NCI-H1092 (cell line): ENCODE measurements at regions not wholly inside any gene's neighbourhood (a gene's known extent, or its start where the extent isn't known, plus 50 kb on each side); places are given as distances from the start of the nearest gene placed in this dataset.

Source experiments
- DNase-seq: peaks from one replicate; lab custom pipeline; 2025; lab: John Stamatoyannopoulos, UW

GRCh38 chr15:69949485-69949884 is 148.2 kb downstream of the TLE3 start:
- DNase-seq: no peak

GRCh38 chr15:69951256-69951897 is 146.3 kb downstream of the TLE3 start:
- DNase-seq: no peak

- no peak for DNase-seq
Observed at GRCh38 chr15:69951898-69952555, 145.7 kb downstream of the TLE3 start.

GRCh38 chr15:69953051-69953450 is 144.7 kb downstream of the TLE3 start:
- DNase-seq: no peak

- DNase-seq: no peak
Observed at GRCh38 chr15:69953816-69954215, 143.9 kb downstream of the TLE3 start.

GRCh38 chr15:69954666-69955065 is 143.1 kb downstream of the TLE3 start:
- no peak for DNase-seq

GRCh38 chr15:69955240-69955894 is 142.3 kb downstream of the TLE3 start:
- DNase-seq: no peak

GRCh38 chr15:69956417-69956816 is 141.3 kb downstream of the TLE3 start:
- DNase-seq: no peak

- no peak for DNase-seq
Observed at GRCh38 chr15:69957175-69957574, 140.5 kb downstream of the TLE3 start.

- DNase-seq: no peak
Observed at GRCh38 chr15:69958496-69959084, 139.1 kb downstream of the TLE3 start.

GRCh38 chr15:69962561-69962960 is 135.2 kb downstream of the TLE3 start:
- no peak for DNase-seq

- no peak for DNase-seq
Observed at GRCh38 chr15:69963385-69963784, 134.3 kb downstream of the TLE3 start.

- no peak for DNase-seq
Observed at GRCh38 chr15:69971771-69972170, 125.9 kb downstream of the TLE3 start.

GRCh38 chr15:69972436-69972835 is 125.3 kb downstream of the TLE3 start:
- DNase-seq: no peak

- no peak for DNase-seq
Observed at GRCh38 chr15:69973102-69973714, 124.5 kb downstream of the TLE3 start.

GRCh38 chr15:69973880-69974279 is 123.8 kb downstream of the TLE3 start:
- DNase-seq: no peak

- DNase-seq: no peak
Observed at GRCh38 chr15:69974321-69974720, 123.4 kb downstream of the TLE3 start.

GRCh38 chr15:69976366-69976994 is 121.2 kb downstream of the TLE3 start:
- DNase-seq: no peak

GRCh38 chr15:69978603-69979002 is 119.1 kb downstream of the TLE3 start:
- no peak for DNase-seq

GRCh38 chr15:69979262-69979661 is 118.5 kb downstream of the TLE3 start:
- DNase-seq: no peak

GRCh38 chr15:69979783-69980182 is 117.9 kb downstream of the TLE3 start:
- DNase-seq: no peak
